HCT116 (cell line): ENCODE measurements at regions not wholly inside any gene's neighbourhood (a gene's known extent, or its start where the extent isn't known, plus 50 kb on each side); places are given as distances from the start of the nearest gene placed in this dataset.

Source experiments
- ATAC-seq: fragments of 200-7000 bp; cut with Tn5 transposase; 2 replicates; pipeline ENCODE4 v1.9.1; 2020; ENCODE audit warnings: mild to moderate bottlenecking, moderate library complexity
- BruUV-seq: library from RNA; stranded (reverse); fragments of 400-500 nt; replicated peaks from 2 replicates; lab custom pipeline; 2021; lab: Mats Ljungman, UMichigan
- CTCF ChIA-PET: fragments of 300-600 bp; sonication (Branson Sonifier 250); formaldehyde crosslinking; loops from one replicate; lab custom pipeline; 2021; ENCODE audit warnings: antibody characterized with exemption; lab: Charles Lee
- POLR2A ChIA-PET: fragments of 300-600, 350-600 bp; sonication (Branson Sonifier 250); formaldehyde crosslinking; loops from one replicate; lab custom pipeline; 2021; ENCODE audit warnings: antibody characterized with exemption; lab: Charles Lee
- RAD21 ChIA-PET, 2 experiments: fragments of 300-600 bp; sonication (Branson Sonifier 250); formaldehyde crosslinking; loops; one replicate each; lab custom pipeline; 2023; ENCODE audit warnings: low total read pairs in 2 of 2; ENCODE audit not compliant: uncharacterized antibody in 2 of 2, unreplicated experiment in 2 of 2, low non-redundant PET in 1 of 2; lab: Charles Lee
- DNase-seq: peaks from one replicate; pipeline ENCODE4 v3.0.0-alpha.2; 2010; ENCODE audit warnings: low read depth, low spot score
- H2AFZ ChIP-seq: fragments of 200-600 bp; shearing (Covaris generic), sonication (generic); 2 replicates; pipeline ENCODE4 v1.6.1; 2017; ENCODE audit warnings: low read depth, mixed run types, mixed read lengths, antibody characterized with exemption, low read length; ENCODE audit not compliant: poor library complexity, severe bottlenecking
- H3K27ac ChIP-seq: 2 replicates; pipeline ENCODE4 v1.5.1; 2012; ENCODE audit warnings: low read depth, low read length
- H3K27me3 ChIP-seq: fragments of 200-600 bp; sonication (generic); 2 replicates; pipeline ENCODE4 v1.6.1; 2016; ENCODE audit warnings: mixed run types, low read length, mixed read lengths; ENCODE audit not compliant: insufficient read depth
- H3K36me3 ChIP-seq, 2 experiments: fragments of 200-500 bp in 1 of 2; fragments of 200-600 bp in 1 of 2; sonication (Bioruptor generic) in 1 of 2; sonication (generic) in 1 of 2; 2 replicates each; pipeline versions ENCODE4 v1.5.1 to v1.6.1; 2014 to 2016; ENCODE audit warnings: low read length in 2 of 2, inconsistent platforms in 1 of 2, mixed read lengths in 1 of 2, mixed run types in 1 of 2; ENCODE audit not compliant: insufficient read depth in 2 of 2, control insufficient read depth in 1 of 2
- H3K4me1 ChIP-seq, 2 experiments: fragments of 200-600 bp in 1 of 2; sonication (generic) in 1 of 2; 2 replicates each; pipeline versions ENCODE4 v1.5.1 to v1.6.1; 2012 to 2017; ENCODE audit warnings: low read length in 2 of 2, inconsistent platforms in 1 of 2, mild to moderate bottlenecking in 1 of 2, mixed read lengths in 1 of 2, mixed run types in 1 of 2, moderate library complexity in 1 of 2; ENCODE audit not compliant: insufficient read depth in 2 of 2, control insufficient read depth in 1 of 2
- H3K4me2 ChIP-seq: fragments of 200-600 bp; sonication (generic); 2 replicates; pipeline ENCODE4 v1.6.1; 2017; ENCODE audit warnings: mixed run types, low read length, mixed read lengths
- H3K4me3 ChIP-seq, 2 experiments: fragments of 200-600 bp in 1 of 2; sonication (generic) in 1 of 2; replicated peaks in 1 of 2; 2 replicates each; pipeline ENCODE4 v1.5.1; 2011 to 2016; ENCODE audit warnings: low read length in 2 of 2, control low read depth in 1 of 2, low read depth in 1 of 2, mild to moderate bottlenecking in 1 of 2, mixed read lengths in 1 of 2, mixed run types in 1 of 2
- H3K79me2 ChIP-seq: fragments of 200-600 bp; sonication (generic); 2 replicates; pipeline ENCODE4 v1.6.1; 2017; ENCODE audit warnings: mild to moderate bottlenecking, mixed run types, low read length, moderate library complexity, mixed read lengths; ENCODE audit not compliant: insufficient read depth
- H3K9ac ChIP-seq: fragments of 200-600 bp; sonication (generic); 2 replicates; pipeline ENCODE4 v1.6.1; 2016; ENCODE audit warnings: low read length, mixed read lengths
- H3K9me2 ChIP-seq: fragments of 200-600 bp; sonication (generic), shearing (Covaris generic); 2 replicates; pipeline ENCODE4 v1.6.1; 2017; ENCODE audit warnings: mixed run types, mild to moderate bottlenecking, moderate library complexity; ENCODE audit not compliant: insufficient read depth
- H3K9me3 ChIP-seq, 2 experiments: fragments of 200-500 bp in 1 of 2; fragments of 200-600 bp in 1 of 2; sonication (Bioruptor generic) in 1 of 2; sonication (generic) in 1 of 2; 2 replicates each; pipeline ENCODE4 v1.6.1; 2014 to 2017; ENCODE audit warnings: low read length in 2 of 2, mixed read lengths in 2 of 2, inconsistent platforms in 1 of 2, low read depth in 1 of 2, mild to moderate bottlenecking in 1 of 2, mixed run types in 1 of 2, moderate library complexity in 1 of 2; ENCODE audit not compliant: control insufficient read depth in 1 of 2, insufficient read depth in 1 of 2
- H4K20me1 ChIP-seq: fragments of 200-600 bp; sonication (generic), shearing (Covaris generic); 2 replicates; pipeline ENCODE4 v1.6.1; 2017; ENCODE audit warnings: mixed run types, mild to moderate bottlenecking, moderate library complexity; ENCODE audit not compliant: insufficient read depth
- CBX3 ChIP-seq: IDR thresholded peaks from 2 replicates; pipeline ENCODE4 v1.6.1; 2012; ENCODE audit warnings: low read depth
- EGR1 ChIP-seq: IDR thresholded peaks from 2 replicates; pipeline ENCODE4 v1.6.1; 2012; ENCODE audit warnings: low read depth
- EZH2phosphoT487 ChIP-seq: fragments of 200-600 bp; IDR thresholded peaks from 2 replicates; pipeline ENCODE4 v1.6.1; 2018; ENCODE audit warnings: antibody characterized with exemption, borderline replicate concordance
- RAD21 ChIP-seq: IDR thresholded peaks from 2 replicates; pipeline ENCODE4 v1.6.1; 2012; ENCODE audit warnings: low read depth, mild to moderate bottlenecking
- SIN3A ChIP-seq: IDR thresholded peaks from 2 replicates; pipeline ENCODE4 v1.6.1; 2012; ENCODE audit warnings: low read depth
- SRF ChIP-seq: IDR thresholded peaks from 2 replicates; pipeline ENCODE4 v1.6.1; 2012; ENCODE audit warnings: low read depth
- TCF7L2 ChIP-seq: IDR thresholded peaks from 2 replicates; pipeline ENCODE4 v1.7.0; 2011; ENCODE audit warnings: borderline replicate concordance, inconsistent platforms; ENCODE audit not compliant: insufficient read depth, insufficient read length; ENCODE audit errors: extremely low read depth
- ZFX ChIP-seq: fragments of 450-650 bp; IDR thresholded peaks from 2 replicates; pipeline ENCODE4 v1.6.1; 2017
- intact Hi-C: fragments of 100-400 bp; cut with micrococcal nuclease; formaldehyde crosslinking; loops from 2 replicates; pipeline ENCODE4 v1.10.0; 2022
- TF ChIP-seq, protein P1 (sequence below): IDR thresholded peaks from 2 replicates; pipeline ENCODE4 v1.6.1; 2012; ENCODE audit warnings: low read depth

- RAD21 ChIA-PET = no interaction called here
- no TSS peak for BruUV-seq
- H3K4me2 ChIP-seq = no peak overlapping the region
- no peak overlapping the region for H3K27ac ChIP-seq
- no peaks in the 10 kb centered on the region for H3K36me3 ChIP-seq
- DNase-seq (no peak), ATAC-seq (no peak)
- CTCF ChIA-PET = no interaction called here
- H3K4me1 ChIP-seq = no peaks in the 10 kb centered on the region
- no peaks in the 10 kb centered on the region; the same call in none of the 2 replicates for H3K27me3 ChIP-seq
- H2AFZ ChIP-seq = no peak overlapping the region
- intact Hi-C loops = no loop called here
- H4K20me1 ChIP-seq = no peaks in the 10 kb centered on the region
- no peaks in the 10 kb centered on the region for H3K79me2 ChIP-seq
- no peak overlapping the region for H3K4me3 ChIP-seq
- H3K9ac ChIP-seq = no peak overlapping the region
- TF ChIP-seq EZH2phosphoT487 (no peak), EGR1 (no peak), CBX3 (no peak), ZFX (no peak), TCF7L2 (no peak), SIN3A (no peak), SRF (no peak), RAD21 (no peak)
- TF ChIP-seq, protein P1, sequence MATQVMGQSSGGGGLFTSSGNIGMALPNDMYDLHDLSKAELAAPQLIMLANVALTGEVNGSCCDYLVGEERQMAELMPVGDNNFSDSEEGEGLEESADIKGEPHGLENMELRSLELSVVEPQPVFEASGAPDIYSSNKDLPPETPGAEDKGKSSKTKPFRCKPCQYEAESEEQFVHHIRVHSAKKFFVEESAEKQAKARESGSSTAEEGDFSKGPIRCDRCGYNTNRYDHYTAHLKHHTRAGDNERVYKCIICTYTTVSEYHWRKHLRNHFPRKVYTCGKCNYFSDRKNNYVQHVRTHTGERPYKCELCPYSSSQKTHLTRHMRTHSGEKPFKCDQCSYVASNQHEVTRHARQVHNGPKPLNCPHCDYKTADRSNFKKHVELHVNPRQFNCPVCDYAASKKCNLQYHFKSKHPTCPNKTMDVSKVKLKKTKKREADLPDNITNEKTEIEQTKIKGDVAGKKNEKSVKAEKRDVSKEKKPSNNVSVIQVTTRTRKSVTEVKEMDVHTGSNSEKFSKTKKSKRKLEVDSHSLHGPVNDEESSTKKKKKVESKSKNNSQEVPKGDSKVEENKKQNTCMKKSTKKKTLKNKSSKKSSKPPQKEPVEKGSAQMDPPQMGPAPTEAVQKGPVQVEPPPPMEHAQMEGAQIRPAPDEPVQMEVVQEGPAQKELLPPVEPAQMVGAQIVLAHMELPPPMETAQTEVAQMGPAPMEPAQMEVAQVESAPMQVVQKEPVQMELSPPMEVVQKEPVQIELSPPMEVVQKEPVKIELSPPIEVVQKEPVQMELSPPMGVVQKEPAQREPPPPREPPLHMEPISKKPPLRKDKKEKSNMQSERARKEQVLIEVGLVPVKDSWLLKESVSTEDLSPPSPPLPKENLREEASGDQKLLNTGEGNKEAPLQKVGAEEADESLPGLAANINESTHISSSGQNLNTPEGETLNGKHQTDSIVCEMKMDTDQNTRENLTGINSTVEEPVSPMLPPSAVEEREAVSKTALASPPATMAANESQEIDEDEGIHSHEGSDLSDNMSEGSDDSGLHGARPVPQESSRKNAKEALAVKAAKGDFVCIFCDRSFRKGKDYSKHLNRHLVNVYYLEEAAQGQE = no peak
- POLR2A ChIA-PET = no interaction called here
- H3K9me2 ChIP-seq = no peaks in the 10 kb centered on the region
- no peaks in the 10 kb centered on the region for H3K9me3 ChIP-seq
Observed at GRCh38 chr1:14065486-14065885, 365.5 kb downstream of the PRDM2 start.
